Cerebellar nuclear complex (tissue), 1 donor: ENCODE measurements at regions not wholly inside any gene's neighbourhood (a gene's known extent, or its start where the extent isn't known, plus 50 kb on each side); places are given as distances from the start of the nearest gene placed in this dataset.

Experiments used
- DNase-seq, 2 experiments: peaks; one replicate each; lab custom pipeline; 2025; lab: John Stamatoyannopoulos, UW

- no peak for DNase-seq
Observed at GRCh38 chr2:147133286-147133908, 711.4 kb upstream of the ACVR2A start.

GRCh38 chr2:147125145-147125544 lies 719.7 kb upstream of the ACVR2A start:
- no peak for DNase-seq

- DNase-seq = no peak
Observed at GRCh38 chr2:147122944-147123343, 721.9 kb upstream of the ACVR2A start.

GRCh38 chr2:147110962-147111361 lies 733.9 kb upstream of the ACVR2A start:
- DNase-seq = no peak

- DNase-seq = no peak
Observed at GRCh38 chr2:147110317-147110716, 734.5 kb upstream of the ACVR2A start.

- no peak for DNase-seq
Observed at GRCh38 chr2:147109291-147109690, 735.5 kb upstream of the ACVR2A start.

GRCh38 chr2:147108548-147108947 lies 736.3 kb upstream of the ACVR2A start:
- no peak for DNase-seq

GRCh38 chr2:147101941-147102790 lies 742.7 kb upstream of the ACVR2A start:
- DNase-seq = no peak

- no peak for DNase-seq
Observed at GRCh38 chr2:147100406-147101035, 744.3 kb upstream of the ACVR2A start.

GRCh38 chr2:147099845-147100244 lies 745.0 kb upstream of the ACVR2A start:
- no peak for DNase-seq

- DNase-seq = no peak
Observed at GRCh38 chr2:147098940-147099339, 745.9 kb upstream of the ACVR2A start.

GRCh38 chr2:147097747-147098146 lies 747.1 kb upstream of the ACVR2A start:
- DNase-seq = no peak

- no peak for DNase-seq
Observed at GRCh38 chr2:147096671-147097070, 748.2 kb upstream of the ACVR2A start.

GRCh38 chr2:147095376-147095775 lies 749.5 kb upstream of the ACVR2A start:
- no peak for DNase-seq

- DNase-seq = no peak
Observed at GRCh38 chr2:147094077-147094476, 750.8 kb upstream of the ACVR2A start.

- DNase-seq = no peak
Observed at GRCh38 chr2:147092266-147092665, 752.6 kb upstream of the ACVR2A start.

GRCh38 chr2:147091448-147091847 lies 753.4 kb upstream of the ACVR2A start:
- DNase-seq = no peak

- DNase-seq = no peak
Observed at GRCh38 chr2:147088871-147089270, 756.0 kb upstream of the ACVR2A start.

GRCh38 chr2:147086715-147087114 lies 758.1 kb upstream of the ACVR2A start:
- DNase-seq = no peak

GRCh38 chr2:147083664-147084063 lies 761.2 kb upstream of the ACVR2A start:
- no peak for DNase-seq

GRCh38 chr2:147082850-147083522 lies 761.8 kb upstream of the ACVR2A start:
- DNase-seq = peak in 1 of 2 experiments; percentile 2

- no peak for DNase-seq
Observed at GRCh38 chr2:147081831-147082230, 763.0 kb upstream of the ACVR2A start.
